Suprapubic skin (tissue), 3 donors: ENCODE measurements at regions not wholly inside any gene's neighbourhood (a gene's known extent, or its start where the extent isn't known, plus 50 kb on each side); places are given as distances from the start of the nearest gene placed in this dataset.

Experiments used
- POLR2A ChIP-seq, 2 donors: fragments of 450-650 bp; IDR thresholded peaks; one replicate each; pipeline ENCODE4 v1.6.1; 2017; ENCODE audit warnings: antibody characterized with exemption in 2 of 2, mild to moderate bottlenecking in 2 of 2, moderate library complexity in 2 of 2
- TF ChIP-seq, protein P1 (sequence below), 2 donors: fragments of 200-600 bp in 1 of 2; fragments of 450-650 bp in 1 of 2; sonication (generic) in 1 of 2; IDR thresholded peaks; one replicate each; pipeline ENCODE4 v1.5.1; 2016 to 2019; ENCODE audit warnings: antibody characterized with exemption in 2 of 2, mild to moderate bottlenecking in 1 of 2, moderate library complexity in 1 of 2

- no peak for TF ChIP-seq POLR2A (IDR thresholded peaks at IDR 0.05)
- TF ChIP-seq, protein P1, sequence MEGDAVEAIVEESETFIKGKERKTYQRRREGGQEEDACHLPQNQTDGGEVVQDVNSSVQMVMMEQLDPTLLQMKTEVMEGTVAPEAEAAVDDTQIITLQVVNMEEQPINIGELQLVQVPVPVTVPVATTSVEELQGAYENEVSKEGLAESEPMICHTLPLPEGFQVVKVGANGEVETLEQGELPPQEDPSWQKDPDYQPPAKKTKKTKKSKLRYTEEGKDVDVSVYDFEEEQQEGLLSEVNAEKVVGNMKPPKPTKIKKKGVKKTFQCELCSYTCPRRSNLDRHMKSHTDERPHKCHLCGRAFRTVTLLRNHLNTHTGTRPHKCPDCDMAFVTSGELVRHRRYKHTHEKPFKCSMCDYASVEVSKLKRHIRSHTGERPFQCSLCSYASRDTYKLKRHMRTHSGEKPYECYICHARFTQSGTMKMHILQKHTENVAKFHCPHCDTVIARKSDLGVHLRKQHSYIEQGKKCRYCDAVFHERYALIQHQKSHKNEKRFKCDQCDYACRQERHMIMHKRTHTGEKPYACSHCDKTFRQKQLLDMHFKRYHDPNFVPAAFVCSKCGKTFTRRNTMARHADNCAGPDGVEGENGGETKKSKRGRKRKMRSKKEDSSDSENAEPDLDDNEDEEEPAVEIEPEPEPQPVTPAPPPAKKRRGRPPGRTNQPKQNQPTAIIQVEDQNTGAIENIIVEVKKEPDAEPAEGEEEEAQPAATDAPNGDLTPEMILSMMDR (IDR thresholded peaks at IDR 0.05), result no peak
These were observed 734.3 kb upstream of the POT1 start for GRCh38 chr7:125663961-125664360.
